ENCODE measurements at regions not wholly inside any gene's neighbourhood (a gene's known extent, or its start where the extent isn't known, plus 50 kb on each side); places are given as distances from the start of the nearest gene placed in this dataset.

DNA sequence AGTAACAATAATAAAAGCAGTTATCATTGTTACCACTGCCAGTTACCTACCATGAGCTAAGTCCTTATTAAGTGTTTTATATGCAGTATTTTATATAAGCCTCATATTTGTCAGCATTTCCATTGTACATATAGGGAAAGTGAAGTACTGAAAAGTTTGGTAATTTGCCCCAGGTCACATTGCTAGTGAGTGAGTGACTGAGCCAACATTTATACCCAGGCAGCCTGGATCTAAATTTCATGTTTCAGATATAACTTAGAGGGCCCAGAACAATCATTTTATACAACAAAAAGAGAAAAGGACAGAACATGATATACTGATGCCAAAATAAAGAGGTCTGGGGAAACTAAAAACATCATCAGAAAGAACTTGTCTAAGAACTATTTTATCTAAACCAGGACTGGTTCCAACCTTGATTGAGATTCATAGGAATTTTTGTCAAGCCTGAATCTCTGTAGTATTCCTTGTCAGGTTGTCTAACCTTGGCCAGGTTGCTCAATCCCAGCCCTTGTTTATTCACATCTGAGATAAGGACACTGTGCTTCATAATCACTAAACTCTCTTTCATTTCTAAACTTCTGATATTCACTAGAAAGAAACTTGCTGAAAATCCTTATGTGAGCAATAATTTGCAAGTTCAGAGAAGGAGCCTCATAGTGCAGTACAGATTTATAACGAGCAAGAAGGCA, 308.2 kb downstream of the IPMK start:
- Histone ChIP-seq H3K4me3 (ENCODE audit: low read length in 2 of 2) (no peak overlapping the region), H3K9me3 (ENCODE audit: control insufficient read depth in 1 of 2, low read length in 2 of 2) (no peaks in the 10 kb centered on the region), H3K27me3 (ENCODE audit: insufficient read depth, low read length) (no peaks in the 10 kb centered on the region), H3K4me1 (ENCODE audit: insufficient read depth, low read length) (no peaks in the 10 kb centered on the region), H3K27ac (ENCODE audit: low read depth, low read length) (no peak overlapping the region), H3K36me3 (ENCODE audit: insufficient read depth, low read length) (no peaks in the 10 kb centered on the region)
- intact Hi-C loops (cut with micrococcal nuclease) = no loop called here
- H3K4me3 Mint-ChIP-seq = no peak overlapping the region
- peaks cover 0 to 5% (median 0%) of the 10 kb centered on the region in 8 donors for H3K9me3 Mint-ChIP-seq
- H3K27me3 Mint-ChIP-seq = peaks cover 0 to 1% of the 10 kb centered on the region in 2 donors
- POLR2A ChIA-PET (ENCODE audit: partially characterized antibody) = no interaction called here
- no peaks in the 10 kb centered on the region for H3K4me1 Mint-ChIP-seq
- H3K36me3 Mint-ChIP-seq = no peaks in the 10 kb centered on the region
- CTCF ChIA-PET (ENCODE audit: partially characterized antibody) = no interaction called here
- no peak overlapping the region for H3K27ac Mint-ChIP-seq
- no peak for DNase-seq

DNA sequence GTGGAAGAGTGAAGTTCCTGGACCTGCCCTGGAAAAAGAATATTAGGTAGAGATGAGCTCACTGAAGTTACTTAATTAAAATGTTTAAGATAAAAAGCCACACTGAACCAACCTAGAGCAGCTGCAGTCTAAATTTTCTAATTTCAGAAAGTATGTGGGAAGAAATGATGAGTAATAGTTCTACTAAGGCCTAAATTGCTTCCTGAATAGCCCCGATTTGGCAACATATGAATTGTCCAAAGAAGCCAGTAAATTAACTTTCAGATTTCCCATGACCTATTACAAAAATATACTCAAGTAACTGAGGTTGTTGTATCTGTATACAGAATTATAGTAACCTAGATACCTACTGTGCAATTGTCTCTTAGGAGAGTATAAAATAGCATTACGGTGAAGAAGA, 312.6 kb downstream of the IPMK start:
- Mint-ChIP-seq H3K36me3 (no peaks in the 10 kb centered on the region), H3K27me3 (no peaks in the 10 kb centered on the region), H3K4me3 (no peak overlapping the region), H3K9me3 (no peaks in the 10 kb centered on the region), H3K27ac (no peak overlapping the region), H3K4me1 (no peaks in the 10 kb centered on the region)
- POLR2A ChIA-PET (ENCODE audit: partially characterized antibody) = no interaction called here
- no peak for DNase-seq
- CTCF ChIA-PET (ENCODE audit: partially characterized antibody) = no interaction called here
- intact Hi-C loops (cut with micrococcal nuclease) = no loop called here
- H3K27ac ChIP-seq (ENCODE audit: low read depth, low read length) = no peak overlapping the region
- H3K4me3 ChIP-seq (ENCODE audit: low read length in 2 of 2) = no peak overlapping the region
- H3K27me3 ChIP-seq (ENCODE audit: insufficient read depth, low read length) = no peaks in the 10 kb centered on the region
- H3K36me3 ChIP-seq (ENCODE audit: insufficient read depth, low read length) = no peaks in the 10 kb centered on the region
- H3K4me1 ChIP-seq (ENCODE audit: insufficient read depth, low read length) = no peaks in the 10 kb centered on the region
- H3K9me3 ChIP-seq (ENCODE audit: control insufficient read depth in 1 of 2, low read length in 2 of 2) = no peaks in the 10 kb centered on the region

DNA sequence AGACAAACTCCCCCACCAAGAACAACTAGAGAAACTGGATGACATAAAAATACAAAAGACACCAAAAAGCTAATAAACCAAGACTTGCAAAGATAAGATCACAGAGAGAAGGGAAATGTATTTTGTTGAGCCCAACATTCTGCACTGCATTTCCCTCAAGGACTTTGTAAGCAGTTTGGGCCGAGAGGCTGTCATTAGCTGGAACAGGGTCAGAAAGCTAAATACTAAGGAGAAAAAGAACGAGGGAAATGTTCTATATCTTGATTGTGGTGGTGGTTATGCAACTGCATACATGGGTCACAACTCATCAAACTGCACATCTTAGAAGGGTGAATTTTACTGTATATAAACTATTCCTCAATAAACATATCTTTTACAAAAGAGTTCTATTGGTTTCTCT, 315.0 kb downstream of the IPMK start:
- H3K36me3 ChIP-seq (ENCODE audit: insufficient read depth, low read length) = no peaks in the 10 kb centered on the region
- DNase-seq = no peak
- H3K4me3 ChIP-seq (ENCODE audit: low read length in 2 of 2) = no peak overlapping the region
- H3K27me3 Mint-ChIP-seq = no peaks in the 10 kb centered on the region
- no peaks in the 10 kb centered on the region for H3K36me3 Mint-ChIP-seq
- H3K9me3 Mint-ChIP-seq = no peaks in the 10 kb centered on the region
- H3K4me1 Mint-ChIP-seq = no peaks in the 10 kb centered on the region
- ChIA-PET POLR2A (ENCODE audit: partially characterized antibody) (no interaction called here), CTCF (ENCODE audit: partially characterized antibody) (no interaction called here)
- H3K4me1 ChIP-seq (ENCODE audit: insufficient read depth, low read length) = no peaks in the 10 kb centered on the region
- no peaks in the 10 kb centered on the region for H3K27me3 ChIP-seq (ENCODE audit: insufficient read depth, low read length)
- H3K4me3 Mint-ChIP-seq = no peak overlapping the region
- no peaks in the 10 kb centered on the region for H3K9me3 ChIP-seq (ENCODE audit: control insufficient read depth in 1 of 2, low read length in 2 of 2)
- no peak overlapping the region for H3K27ac ChIP-seq (ENCODE audit: low read depth, low read length)
- intact Hi-C loops (cut with micrococcal nuclease) = no loop called here
- no peak overlapping the region for H3K27ac Mint-ChIP-seq

DNA sequence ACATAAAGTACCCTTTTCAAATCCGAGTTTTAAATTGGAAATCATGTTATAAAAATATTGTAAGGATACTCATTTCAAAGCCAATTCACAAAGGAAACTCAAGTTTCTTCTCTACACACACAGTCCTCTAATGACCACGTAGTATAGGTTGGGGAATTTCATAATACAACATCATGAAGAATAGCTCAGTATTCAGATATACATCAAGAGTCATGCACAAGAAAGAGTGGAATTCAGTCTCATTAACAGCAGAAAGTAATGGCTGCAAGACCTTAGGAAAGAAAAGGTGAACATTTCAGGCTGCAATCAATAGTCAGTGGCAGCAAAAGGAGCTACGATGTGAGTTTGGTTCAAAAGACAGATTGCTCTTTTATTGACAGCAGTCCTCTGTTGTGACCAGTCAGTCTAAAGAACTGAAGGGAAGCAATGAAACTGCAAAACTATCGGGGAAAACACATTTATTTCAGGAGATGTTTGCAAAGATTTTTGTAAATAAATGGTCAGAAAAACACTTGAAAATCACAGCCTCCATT, 317.2 kb downstream of the IPMK start:
- no peaks in the 10 kb centered on the region for H3K9me3 ChIP-seq (ENCODE audit: control insufficient read depth in 1 of 2, low read length in 2 of 2)
- ChIA-PET CTCF (ENCODE audit: partially characterized antibody) (no interaction called here), POLR2A (ENCODE audit: partially characterized antibody) (no interaction called here)
- H3K36me3 ChIP-seq (ENCODE audit: insufficient read depth, low read length) = no peaks in the 10 kb centered on the region
- no peak for DNase-seq
- H3K27ac ChIP-seq (ENCODE audit: low read depth, low read length) = no peak overlapping the region
- Mint-ChIP-seq H3K4me1 (no peaks in the 10 kb centered on the region), H3K27me3 (no peaks in the 10 kb centered on the region), H3K27ac (no peak overlapping the region), H3K36me3 (no peaks in the 10 kb centered on the region), H3K4me3 (no peak overlapping the region), H3K9me3 (no peaks in the 10 kb centered on the region)
- no peak overlapping the region for H3K4me3 ChIP-seq (ENCODE audit: low read length in 2 of 2)
- H3K27me3 ChIP-seq (ENCODE audit: insufficient read depth, low read length) = no peaks in the 10 kb centered on the region
- intact Hi-C loops (cut with micrococcal nuclease) = no loop called here
- H3K4me1 ChIP-seq (ENCODE audit: insufficient read depth, low read length) = no peaks in the 10 kb centered on the region

DNA sequence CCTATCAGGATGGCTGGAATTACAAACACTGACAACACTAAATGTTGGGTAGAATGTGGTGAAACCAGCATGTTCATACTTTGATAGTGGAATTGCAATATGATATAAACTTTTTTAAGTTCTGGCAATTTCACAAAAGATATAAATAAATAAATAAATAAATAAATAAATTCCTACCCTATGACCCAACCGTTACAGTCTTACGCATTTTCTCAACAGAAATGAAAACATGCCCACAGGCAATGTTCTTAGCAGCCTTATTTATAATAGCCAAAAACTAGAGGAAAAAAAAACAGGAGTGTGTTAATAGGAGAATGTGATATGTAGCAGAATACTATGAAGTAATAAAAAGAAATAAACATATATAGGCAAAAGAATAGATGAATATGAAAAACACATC, 318.9 kb downstream of the IPMK start:
- intact Hi-C loops (cut with micrococcal nuclease) = no loop called here
- Mint-ChIP-seq H3K9me3 (no peaks in the 10 kb centered on the region), H3K36me3 (no peaks in the 10 kb centered on the region), H3K4me3 (no peak overlapping the region), H3K4me1 (no peaks in the 10 kb centered on the region), H3K27ac (no peak overlapping the region), H3K27me3 (no peaks in the 10 kb centered on the region)
- no peaks in the 10 kb centered on the region for H3K36me3 ChIP-seq (ENCODE audit: insufficient read depth, low read length)
- H3K27me3 ChIP-seq (ENCODE audit: insufficient read depth, low read length) = no peaks in the 10 kb centered on the region
- ChIA-PET POLR2A (ENCODE audit: partially characterized antibody) (no interaction called here), CTCF (ENCODE audit: partially characterized antibody) (no interaction called here)
- H3K4me1 ChIP-seq (ENCODE audit: insufficient read depth, low read length) = no peaks in the 10 kb centered on the region
- H3K9me3 ChIP-seq (ENCODE audit: control insufficient read depth in 1 of 2, low read length in 2 of 2) = no peaks in the 10 kb centered on the region
- DNase-seq = no peak
- H3K4me3 ChIP-seq (ENCODE audit: low read length in 2 of 2) = no peak overlapping the region
- H3K27ac ChIP-seq (ENCODE audit: low read depth, low read length) = no peak overlapping the region

DNA sequence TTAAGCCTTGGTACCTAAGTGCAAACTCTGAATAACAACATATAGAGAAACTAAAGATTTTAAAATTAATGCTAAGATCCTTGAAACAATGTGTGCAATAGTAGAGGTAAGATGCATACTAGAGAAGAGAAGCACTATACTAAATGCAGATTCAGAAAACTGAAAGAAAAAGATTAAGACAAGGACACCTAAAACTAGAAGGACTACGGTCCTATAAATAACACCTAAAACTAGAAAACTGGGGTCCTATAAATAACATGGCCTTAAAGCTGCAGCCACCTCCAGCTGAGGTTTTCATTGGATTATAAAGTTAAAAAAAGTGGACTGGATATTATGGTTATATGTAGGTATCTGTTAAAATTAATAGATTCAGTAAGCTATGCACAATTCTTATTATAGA, 320.9 kb downstream of the IPMK start:
- intact Hi-C loops (cut with micrococcal nuclease) = no loop called here
- Histone ChIP-seq H3K4me1 (ENCODE audit: insufficient read depth, low read length) (no peaks in the 10 kb centered on the region), H3K4me3 (ENCODE audit: low read length in 2 of 2) (no peak overlapping the region), H3K27me3 (ENCODE audit: insufficient read depth, low read length) (no peaks in the 10 kb centered on the region), H3K36me3 (ENCODE audit: insufficient read depth, low read length) (no peaks in the 10 kb centered on the region), H3K9me3 (ENCODE audit: control insufficient read depth in 1 of 2, low read length in 2 of 2) (no peaks in the 10 kb centered on the region), H3K27ac (ENCODE audit: low read depth, low read length) (no peak overlapping the region)
- POLR2A ChIA-PET (ENCODE audit: partially characterized antibody) = no interaction called here
- no peaks in the 10 kb centered on the region for H3K27me3 Mint-ChIP-seq
- no peak for DNase-seq
- H3K36me3 Mint-ChIP-seq = no peaks in the 10 kb centered on the region
- H3K9me3 Mint-ChIP-seq = no peaks in the 10 kb centered on the region
- CTCF ChIA-PET (ENCODE audit: partially characterized antibody) = no interaction called here
- no peaks in the 10 kb centered on the region for H3K4me1 Mint-ChIP-seq
- H3K27ac Mint-ChIP-seq = no peak overlapping the region
- no peak overlapping the region for H3K4me3 Mint-ChIP-seq

DNA sequence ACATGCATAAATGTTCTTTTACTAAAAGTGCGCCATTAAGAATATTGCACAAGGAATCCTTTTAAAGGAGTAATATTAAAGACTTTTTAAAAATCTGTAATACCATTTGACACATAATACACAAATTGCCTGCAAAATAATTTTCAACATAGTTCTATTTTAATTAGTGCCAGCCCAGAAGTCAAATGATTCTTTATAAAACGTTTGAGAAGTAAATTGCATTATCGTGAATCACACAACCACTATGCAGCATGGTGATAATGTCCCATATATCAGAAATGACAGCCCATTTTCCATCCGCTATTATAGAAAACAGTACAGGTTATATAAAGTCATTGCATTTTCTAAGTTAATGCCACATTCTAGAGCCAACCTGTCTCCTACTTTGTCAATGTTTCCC, 324.0 kb downstream of the IPMK start:
- Mint-ChIP-seq H3K4me1 (no peaks in the 10 kb centered on the region), H3K27ac (no peak overlapping the region), H3K9me3 (peaks cover 0 to 4% (median 0%) of the 10 kb centered on the region in 8 donors), H3K36me3 (no peaks in the 10 kb centered on the region), H3K27me3 (no peaks in the 10 kb centered on the region), H3K4me3 (no peak overlapping the region)
- Histone ChIP-seq H3K27me3 (ENCODE audit: insufficient read depth, low read length) (no peaks in the 10 kb centered on the region), H3K4me3 (ENCODE audit: low read length in 2 of 2) (no peak overlapping the region), H3K4me1 (ENCODE audit: insufficient read depth, low read length) (no peaks in the 10 kb centered on the region), H3K36me3 (ENCODE audit: insufficient read depth, low read length) (no peaks in the 10 kb centered on the region), H3K27ac (ENCODE audit: low read depth, low read length) (no peak overlapping the region), H3K9me3 (ENCODE audit: control insufficient read depth in 1 of 2, low read length in 2 of 2) (no peaks in the 10 kb centered on the region)
- CTCF ChIA-PET (ENCODE audit: partially characterized antibody) = no interaction called here
- DNase-seq = no peak
- intact Hi-C loops (cut with micrococcal nuclease) = no loop called here
- POLR2A ChIA-PET (ENCODE audit: partially characterized antibody) = no interaction called here

DNA sequence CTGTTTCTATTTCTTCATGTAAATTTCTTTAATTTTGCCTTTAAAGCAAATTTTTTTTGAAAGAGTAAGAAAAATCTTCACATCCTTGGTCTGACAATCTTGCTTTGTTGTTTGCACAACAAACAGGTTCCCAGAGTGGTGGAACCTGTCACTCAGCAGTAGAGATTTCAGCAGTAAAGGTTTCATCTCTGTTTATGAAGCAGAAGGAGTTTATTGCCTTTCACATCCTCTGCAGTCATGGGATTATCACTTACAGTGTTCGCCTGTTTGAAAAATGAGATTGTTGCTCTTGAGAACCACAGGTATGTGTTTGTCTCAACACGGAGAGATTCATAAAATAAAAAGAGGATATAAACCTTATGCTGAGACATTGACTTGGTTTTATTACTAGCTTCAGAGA, 342.6 kb downstream of the IPMK start:
- H3K4me3 Mint-ChIP-seq = no peak overlapping the region
- no peaks in the 10 kb centered on the region for H3K4me1 Mint-ChIP-seq
- Histone ChIP-seq H3K36me3 (ENCODE audit: insufficient read depth, low read length) (no peaks in the 10 kb centered on the region), H3K4me1 (ENCODE audit: insufficient read depth, low read length) (no peaks in the 10 kb centered on the region), H3K27ac (ENCODE audit: low read depth, low read length) (no peak overlapping the region), H3K27me3 (ENCODE audit: insufficient read depth, low read length) (no peaks in the 10 kb centered on the region), H3K9me3 (ENCODE audit: control insufficient read depth in 1 of 2, low read length in 2 of 2) (no peaks in the 10 kb centered on the region), H3K4me3 (ENCODE audit: low read length in 2 of 2) (no peak overlapping the region)
- ChIA-PET POLR2A (ENCODE audit: partially characterized antibody) (no interaction called here), CTCF (ENCODE audit: partially characterized antibody) (no interaction called here)
- H3K9me3 Mint-ChIP-seq = peaks cover 0 to 7% (median 2%) of the 10 kb centered on the region in 8 donors
- H3K27me3 Mint-ChIP-seq = no peaks in the 10 kb centered on the region
- H3K27ac Mint-ChIP-seq = no peak overlapping the region
- intact Hi-C loops (cut with micrococcal nuclease) = no loop called here
- DNase-seq = no peak
- no peaks in the 10 kb centered on the region for H3K36me3 Mint-ChIP-seq

Measured in CD4-positive, alpha-beta memory T cell (primary cell).